ENCODE measurements at regions not wholly inside any gene's neighbourhood (a gene's known extent, or its start where the extent isn't known, plus 50 kb on each side); places are given as distances from the start of the nearest gene placed in this dataset.

- Histone ChIP-seq H3K36me3 (no peaks in the 10 kb centered on the region), H3K4me1 (no peaks in the 10 kb centered on the region), H3K27ac (no peak overlapping the region), H3K9me3 (peaks cover 0 to 10% (median 0%) of the 10 kb centered on the region in 12 donors), H3K4me3 (no peak overlapping the region), H3K27me3 (no peaks in the 10 kb centered on the region)
- TF ChIP-seq POLR2A (IDR thresholded peaks at IDR 0.05), result no peak
- TF ChIP-seq CTCF (IDR thresholded peaks at IDR 0.05), result no peak
- WGBS, 4 donors, result 65 to 71% (median 68%) methylated on average over 11 of the region's 11 CpGs
- intact Hi-C loops (cut with DNase I), result no loop called here
- no peak for ATAC-seq
- DNase-seq, result no peak
Measured at GRCh38 chr9:81097131-81097847, 592.1 kb downstream of the TLE1 start.

GRCh38 chr9:81096625-81097024, 592.7 kb downstream of the TLE1 start:
- no peak for ATAC-seq
- no peak for DNase-seq

GRCh38 chr9:81092057-81092456, 597.3 kb downstream of the TLE1 start:
- intact Hi-C loops (cut with DNase I), result no loop called here
- 96 to 99% (median 97%) methylated on average over 2 of the region's 2 CpGs for WGBS, 4 donors
- no peak for TF ChIP-seq POLR2A (IDR thresholded peaks at IDR 0.05)
- no peak for TF ChIP-seq CTCF (IDR thresholded peaks at IDR 0.05)

More at GRCh38 chr9:81096625-81097024, 592.7 kb downstream of the TLE1 start:
- Histone ChIP-seq H3K4me3 (no peak overlapping the region), H3K27ac (no peak overlapping the region), H3K4me1 (no peaks in the 10 kb centered on the region), H3K36me3 (no peaks in the 10 kb centered on the region), H3K9me3 (peaks cover 0 to 10% (median 0%) of the 10 kb centered on the region in 12 donors), H3K27me3 (no peaks in the 10 kb centered on the region)
- intact Hi-C loops (cut with DNase I), result no loop called here
- TF ChIP-seq POLR2A (IDR thresholded peaks at IDR 0.05) (no peak), CTCF (IDR thresholded peaks at IDR 0.05) (no peak)
- 71 to 76% (median 74%) methylated on average over 2 of the region's 2 CpGs for WGBS, 4 donors

GRCh38 chr9:81088341-81088740, 601.0 kb downstream of the TLE1 start:
- Histone ChIP-seq H3K4me1 (peaks cover 0 to under 1% (median 0%) of the 10 kb centered on the region in 12 donors), H3K27ac (no peak overlapping the region), H3K36me3 (no peaks in the 10 kb centered on the region), H3K9me3 (peaks cover 0 to 8% (median 0%) of the 10 kb centered on the region in 12 donors), H3K4me3 (no peak overlapping the region), H3K27me3 (no peaks in the 10 kb centered on the region)
- intact Hi-C loops (cut with DNase I), result no loop called here
- ATAC-seq, result no peak
- TF ChIP-seq POLR2A (IDR thresholded peaks at IDR 0.05), result no peak
- no peak for TF ChIP-seq CTCF (IDR thresholded peaks at IDR 0.05)
- no peak for DNase-seq
- 87 to 90% (median 88%) methylated on average over 2 of the region's 2 CpGs for WGBS, 4 donors

More at GRCh38 chr9:81092057-81092456, 597.3 kb downstream of the TLE1 start:
- peaks cover 0 to 10% (median 0%) of the 10 kb centered on the region in 12 donors for H3K9me3 ChIP-seq
- no peaks in the 10 kb centered on the region for H3K27me3 ChIP-seq
- no peaks in the 10 kb centered on the region for H3K4me1 ChIP-seq
- H3K36me3 ChIP-seq, result no peaks in the 10 kb centered on the region
- H3K27ac ChIP-seq, result no peak overlapping the region
- ATAC-seq (no peak), DNase-seq (no peak)
- no peak overlapping the region for H3K4me3 ChIP-seq
